ENCODE measurements at regions not wholly inside any gene's neighbourhood (a gene's known extent, or its start where the extent isn't known, plus 50 kb on each side); places are given as distances from the start of the nearest gene placed in this dataset.

DNA sequence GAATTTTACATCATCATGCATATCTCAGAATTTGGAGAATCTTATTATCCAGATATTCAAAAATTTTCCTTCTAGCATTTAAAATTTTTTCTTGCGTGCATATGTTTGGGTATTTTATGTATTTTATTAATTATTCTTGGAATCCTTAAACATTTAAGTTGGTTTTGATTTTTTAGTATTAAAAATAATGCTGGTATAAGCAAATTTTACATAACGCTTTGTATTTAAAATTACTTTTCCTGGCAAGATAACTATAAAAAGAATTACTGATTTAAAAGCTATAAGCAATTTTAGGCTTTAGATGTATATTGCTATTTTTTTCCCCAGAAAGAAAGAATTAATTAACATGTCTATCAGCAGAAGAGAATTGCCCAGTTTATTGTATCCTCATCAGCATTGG, 224.6 kb upstream of the STXBP6 start:
- Histone ChIP-seq H3K27ac (replicated peaks in 1 of 4) (no peak overlapping the region), H3K27me3 (no peaks in the 10 kb centered on the region), H3K4me3 (no peak overlapping the region), H3K9me3 (no peaks in the 10 kb centered on the region), H3K36me3 (no peaks in the 10 kb centered on the region), H3K4me1 (no peaks in the 10 kb centered on the region)
- TF ChIP-seq, protein P1, sequence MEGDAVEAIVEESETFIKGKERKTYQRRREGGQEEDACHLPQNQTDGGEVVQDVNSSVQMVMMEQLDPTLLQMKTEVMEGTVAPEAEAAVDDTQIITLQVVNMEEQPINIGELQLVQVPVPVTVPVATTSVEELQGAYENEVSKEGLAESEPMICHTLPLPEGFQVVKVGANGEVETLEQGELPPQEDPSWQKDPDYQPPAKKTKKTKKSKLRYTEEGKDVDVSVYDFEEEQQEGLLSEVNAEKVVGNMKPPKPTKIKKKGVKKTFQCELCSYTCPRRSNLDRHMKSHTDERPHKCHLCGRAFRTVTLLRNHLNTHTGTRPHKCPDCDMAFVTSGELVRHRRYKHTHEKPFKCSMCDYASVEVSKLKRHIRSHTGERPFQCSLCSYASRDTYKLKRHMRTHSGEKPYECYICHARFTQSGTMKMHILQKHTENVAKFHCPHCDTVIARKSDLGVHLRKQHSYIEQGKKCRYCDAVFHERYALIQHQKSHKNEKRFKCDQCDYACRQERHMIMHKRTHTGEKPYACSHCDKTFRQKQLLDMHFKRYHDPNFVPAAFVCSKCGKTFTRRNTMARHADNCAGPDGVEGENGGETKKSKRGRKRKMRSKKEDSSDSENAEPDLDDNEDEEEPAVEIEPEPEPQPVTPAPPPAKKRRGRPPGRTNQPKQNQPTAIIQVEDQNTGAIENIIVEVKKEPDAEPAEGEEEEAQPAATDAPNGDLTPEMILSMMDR (IDR thresholded peaks at IDR 0.05) = no peak
- TF ChIP-seq POLR2AphosphoS5 (IDR thresholded peaks at IDR 0.05) (no peak), POLR2A (IDR thresholded peaks at IDR 0.05; ENCODE audit: low read depth) (no peak), EP300 (IDR thresholded peaks at IDR 0.05) (no peak)
- 62% methylated on average over 2 of the region's 2 CpGs for WGBS
- DNase-seq (ENCODE audit: extremely low spot score) = no peak
- intact Hi-C loops (cut with DNase I) = no loop called here

DNA sequence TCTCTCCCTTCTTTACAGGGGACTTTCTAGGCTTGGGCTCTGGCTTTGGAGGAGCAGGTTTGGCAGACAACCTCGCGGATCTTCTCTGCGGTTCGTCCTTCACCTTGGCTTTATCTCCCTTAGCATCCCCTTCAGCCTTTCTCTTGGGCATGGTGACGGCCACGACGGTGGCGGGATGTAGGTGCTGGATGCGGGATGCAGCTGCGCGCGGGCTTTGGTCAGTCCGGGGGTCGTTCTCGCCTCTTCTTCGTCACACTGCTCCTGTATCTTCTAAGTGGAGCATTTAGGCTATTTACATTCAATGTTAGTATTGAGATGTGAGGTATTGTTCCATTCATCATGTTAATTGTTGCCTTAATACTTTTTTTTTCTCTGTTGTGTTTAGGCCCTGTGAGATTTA, 217.2 kb upstream of the STXBP6 start:
- no peaks in the 10 kb centered on the region for H3K36me3 ChIP-seq
- TF ChIP-seq EP300 (IDR thresholded peaks at IDR 0.05) (no peak), POLR2AphosphoS5 (IDR thresholded peaks at IDR 0.05) (no peak), POLR2A (IDR thresholded peaks at IDR 0.05; ENCODE audit: low read depth) (no peak)
- TF ChIP-seq, protein P1 (IDR thresholded peaks at IDR 0.05) = no peak
- no peak for DNase-seq (ENCODE audit: extremely low spot score)
- no peaks in the 10 kb centered on the region for H3K4me1 ChIP-seq
- intact Hi-C loops (cut with DNase I) = no loop called here
- no peaks in the 10 kb centered on the region for H3K27me3 ChIP-seq
- H3K9me3 ChIP-seq = no peaks in the 10 kb centered on the region
- no peak overlapping the region for H3K4me3 ChIP-seq
- no peak overlapping the region for H3K27ac ChIP-seq (replicated peaks in 1 of 4)
- WGBS = 89% methylated on average over 16 of the region's 16 CpGs

DNA sequence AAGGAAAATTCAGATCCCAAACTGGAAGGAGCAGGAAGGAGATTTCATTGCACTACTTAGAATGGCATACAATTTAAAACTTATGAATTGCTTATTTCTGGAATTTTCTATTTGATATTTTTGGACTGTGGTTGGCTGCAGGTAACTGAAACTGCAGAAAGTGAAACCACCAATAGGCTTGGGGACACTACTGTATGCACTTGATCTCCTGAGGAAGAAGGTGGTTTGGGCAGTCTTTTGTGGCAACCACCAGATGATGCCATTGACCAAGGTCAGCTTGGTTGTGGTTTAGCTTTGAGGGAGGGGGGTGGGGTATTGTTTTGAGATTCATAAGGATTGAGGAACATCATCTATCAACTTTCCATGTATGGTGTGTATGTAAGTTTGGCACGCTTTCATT, 209.5 kb upstream of the STXBP6 start:
- Histone ChIP-seq H3K9me3 (no peaks in the 10 kb centered on the region), H3K36me3 (no peaks in the 10 kb centered on the region), H3K4me3 (no peak overlapping the region), H3K4me1 (no peaks in the 10 kb centered on the region), H3K27me3 (no peaks in the 10 kb centered on the region), H3K27ac (replicated peaks in 1 of 4) (no peak overlapping the region)
- no peak for TF ChIP-seq POLR2A (IDR thresholded peaks at IDR 0.05; ENCODE audit: low read depth)
- TF ChIP-seq POLR2AphosphoS5 (IDR thresholded peaks at IDR 0.05) = no peak
- TF ChIP-seq, protein P1 (IDR thresholded peaks at IDR 0.05) = no peak
- no peak for TF ChIP-seq EP300 (IDR thresholded peaks at IDR 0.05)
- WGBS = 89% methylated on average over 1 of the region's 1 CpG
- no peak for DNase-seq (ENCODE audit: extremely low spot score)
- intact Hi-C loops (cut with DNase I) = no loop called here

DNA sequence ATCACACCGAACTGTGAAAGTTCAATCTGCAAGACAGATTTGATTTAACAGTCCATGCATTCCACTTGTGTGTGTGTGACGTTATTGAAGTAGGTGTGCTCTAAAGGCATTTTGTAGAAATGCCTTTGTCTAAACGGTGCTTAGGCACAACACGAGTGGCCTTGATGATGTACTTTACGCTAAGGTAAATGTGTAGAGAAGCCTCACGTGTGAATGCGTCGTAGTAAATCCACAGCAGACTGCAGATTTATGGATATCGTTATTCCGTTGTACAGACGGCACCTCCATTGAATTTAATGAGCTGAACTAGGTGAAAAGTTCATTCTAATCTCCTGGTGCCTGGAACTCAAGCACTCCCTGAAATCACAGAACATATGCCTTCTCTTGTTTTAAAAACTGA, 202.8 kb upstream of the STXBP6 start:
- DNase-seq (ENCODE audit: extremely low spot score) = no peak
- no peaks in the 10 kb centered on the region for H3K27me3 ChIP-seq
- 83% methylated on average over 11 of the region's 11 CpGs for WGBS

DNA sequence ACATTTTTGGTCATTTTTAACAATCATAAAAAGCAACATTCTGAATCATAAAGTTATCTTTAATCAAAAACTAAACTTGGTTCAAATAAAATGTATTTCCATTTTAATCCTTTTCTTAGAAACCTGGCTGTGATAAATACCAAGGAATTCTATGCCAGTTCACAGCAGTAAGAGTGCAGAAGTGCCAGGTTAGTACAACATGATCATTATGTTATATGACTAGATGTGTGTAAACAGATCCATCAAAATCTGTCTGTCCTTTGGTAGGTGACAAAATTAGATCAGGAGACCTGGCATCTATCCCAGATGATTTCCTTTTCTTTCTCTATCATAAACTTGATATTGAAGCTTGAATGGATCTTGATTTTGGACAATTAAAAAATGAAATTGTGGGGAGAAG, 200.6 kb upstream of the STXBP6 start:
- DNase-seq (ENCODE audit: extremely low spot score) = no peak
- H3K4me3 ChIP-seq = no peak overlapping the region
- H3K4me1 ChIP-seq = no peaks in the 10 kb centered on the region
- intact Hi-C loops (cut with DNase I) = no loop called here
- H3K27me3 ChIP-seq = no peaks in the 10 kb centered on the region
- H3K27ac ChIP-seq (replicated peaks in 1 of 4) = no peak overlapping the region
- no peaks in the 10 kb centered on the region for H3K9me3 ChIP-seq
- TF ChIP-seq, protein P1 (IDR thresholded peaks at IDR 0.05) = no peak
- no peak for TF ChIP-seq EP300 (IDR thresholded peaks at IDR 0.05)
- TF ChIP-seq POLR2AphosphoS5 (IDR thresholded peaks at IDR 0.05) = no peak
- no peak for TF ChIP-seq POLR2A (IDR thresholded peaks at IDR 0.05; ENCODE audit: low read depth)
- H3K36me3 ChIP-seq = no peaks in the 10 kb centered on the region

More for the DNA sequence above, 202.8 kb upstream of the STXBP6 start:
- Histone ChIP-seq H3K4me1 (no peaks in the 10 kb centered on the region), H3K27ac (replicated peaks in 1 of 4) (no peak overlapping the region), H3K4me3 (no peak overlapping the region), H3K9me3 (no peaks in the 10 kb centered on the region), H3K36me3 (no peaks in the 10 kb centered on the region)
- no peak for TF ChIP-seq POLR2A (IDR thresholded peaks at IDR 0.05; ENCODE audit: low read depth)
- TF ChIP-seq POLR2AphosphoS5 (IDR thresholded peaks at IDR 0.05) = no peak
- TF ChIP-seq EP300 (IDR thresholded peaks at IDR 0.05) = no peak
- TF ChIP-seq, protein P1 (IDR thresholded peaks at IDR 0.05) = no peak
- intact Hi-C loops (cut with DNase I) = no loop called here

Measured in esophagus muscularis mucosa (tissue), 4 donors.